ENCODE measurements at regions not wholly inside any gene's neighbourhood (a gene's known extent, or its start where the extent isn't known, plus 50 kb on each side); places are given as distances from the start of the nearest gene placed in this dataset.

- peaks cover 15% of the 10 kb centered on the region for H3K9me3 Mint-ChIP-seq (ENCODE audit: low read depth, unreplicated experiment)
- H3K4me1 Mint-ChIP-seq (ENCODE audit: low read depth, unreplicated experiment) = no peaks in the 10 kb centered on the region
- no peaks in the 10 kb centered on the region for H3K36me3 Mint-ChIP-seq (ENCODE audit: insufficient read depth, unreplicated experiment)
- no peak for DNase-seq
- CTCF ChIA-PET = no interaction called here
- H3K27me3 Mint-ChIP-seq (ENCODE audit: unreplicated experiment) = no peaks in the 10 kb centered on the region
- no peak overlapping the region for H3K4me3 Mint-ChIP-seq (ENCODE audit: low read depth, unreplicated experiment)
- intact Hi-C loops (cut with micrococcal nuclease; ENCODE audit: unreplicated experiment) = no loop called here
- H3K27ac Mint-ChIP-seq (ENCODE audit: unreplicated experiment) = no peak overlapping the region
- no peak for TF ChIP-seq CTCF (IDR thresholded peaks at IDR 0.05; ENCODE audit: unreplicated experiment)
- no TSS peak for BruUV-seq (replicated peaks)
Observed at GRCh38 chr15:47288794-47289193, 428.5 kb upstream of the SEMA6D start.

- peaks cover 15% of the 10 kb centered on the region for H3K9me3 Mint-ChIP-seq (ENCODE audit: low read depth, unreplicated experiment)
- DNase-seq = no peak
- H3K36me3 Mint-ChIP-seq (ENCODE audit: insufficient read depth, unreplicated experiment) = no peaks in the 10 kb centered on the region
- H3K27ac Mint-ChIP-seq (ENCODE audit: unreplicated experiment) = no peak overlapping the region
- intact Hi-C loops (cut with micrococcal nuclease; ENCODE audit: unreplicated experiment) = no loop called here
- H3K27me3 Mint-ChIP-seq (ENCODE audit: unreplicated experiment) = no peaks in the 10 kb centered on the region
- no peak for TF ChIP-seq CTCF (IDR thresholded peaks at IDR 0.05; ENCODE audit: unreplicated experiment)
- CTCF ChIA-PET = no interaction called here
- H3K4me3 Mint-ChIP-seq (ENCODE audit: low read depth, unreplicated experiment) = no peak overlapping the region
- H3K4me1 Mint-ChIP-seq (ENCODE audit: low read depth, unreplicated experiment) = no peaks in the 10 kb centered on the region
- BruUV-seq (replicated peaks) = no TSS peak
Observed at GRCh38 chr15:47289656-47290055, 427.6 kb upstream of the SEMA6D start.

GRCh38 chr15:47291767-47292166, 425.5 kb upstream of the SEMA6D start:
- intact Hi-C loops (cut with micrococcal nuclease; ENCODE audit: unreplicated experiment) = no loop called here
- Mint-ChIP-seq H3K27ac (ENCODE audit: unreplicated experiment) (no peak overlapping the region), H3K36me3 (ENCODE audit: insufficient read depth, unreplicated experiment) (no peaks in the 10 kb centered on the region), H3K4me3 (ENCODE audit: low read depth, unreplicated experiment) (no peak overlapping the region), H3K4me1 (ENCODE audit: low read depth, unreplicated experiment) (no peaks in the 10 kb centered on the region), H3K27me3 (ENCODE audit: unreplicated experiment) (no peaks in the 10 kb centered on the region), H3K9me3 (ENCODE audit: low read depth, unreplicated experiment) (peaks cover 13% of the 10 kb centered on the region)
- no peak for DNase-seq
- no peak for TF ChIP-seq CTCF (IDR thresholded peaks at IDR 0.05; ENCODE audit: unreplicated experiment)
- CTCF ChIA-PET = no interaction called here
- no TSS peak for BruUV-seq (replicated peaks)

- H3K36me3 Mint-ChIP-seq (ENCODE audit: insufficient read depth, unreplicated experiment) = no peaks in the 10 kb centered on the region
- BruUV-seq (replicated peaks) = no TSS peak
- TF ChIP-seq CTCF (IDR thresholded peaks at IDR 0.05; ENCODE audit: unreplicated experiment) = no peak
- peaks cover 14% of the 10 kb centered on the region for H3K9me3 Mint-ChIP-seq (ENCODE audit: low read depth, unreplicated experiment)
- no peak overlapping the region for H3K4me3 Mint-ChIP-seq (ENCODE audit: low read depth, unreplicated experiment)
- H3K4me1 Mint-ChIP-seq (ENCODE audit: low read depth, unreplicated experiment) = no peaks in the 10 kb centered on the region
- H3K27me3 Mint-ChIP-seq (ENCODE audit: unreplicated experiment) = no peaks in the 10 kb centered on the region
- intact Hi-C loops (cut with micrococcal nuclease; ENCODE audit: unreplicated experiment) = no loop called here
- no peak overlapping the region for H3K27ac Mint-ChIP-seq (ENCODE audit: unreplicated experiment)
- CTCF ChIA-PET = no interaction called here
- no peak for DNase-seq
Observed at GRCh38 chr15:47292638-47293190, 424.6 kb upstream of the SEMA6D start.
